GM19351 (cell line): ENCODE measurements at regions not wholly inside any gene's neighbourhood (a gene's known extent, or its start where the extent isn't known, plus 50 kb on each side); places are given as distances from the start of the nearest gene placed in this dataset.
A peak's percentile ranks its signal among the peaks of the same experiment; 100 is the strongest.

ENCODE experiments used
- ATAC-seq: cut with Tn5 transposase; IDR thresholded peaks from one replicate; pipeline ENCODE4 v1.9.1; 2021; ENCODE audit warnings: mild to moderate bottlenecking, moderate library complexity; ENCODE audit not compliant: unreplicated experiment

DNA sequence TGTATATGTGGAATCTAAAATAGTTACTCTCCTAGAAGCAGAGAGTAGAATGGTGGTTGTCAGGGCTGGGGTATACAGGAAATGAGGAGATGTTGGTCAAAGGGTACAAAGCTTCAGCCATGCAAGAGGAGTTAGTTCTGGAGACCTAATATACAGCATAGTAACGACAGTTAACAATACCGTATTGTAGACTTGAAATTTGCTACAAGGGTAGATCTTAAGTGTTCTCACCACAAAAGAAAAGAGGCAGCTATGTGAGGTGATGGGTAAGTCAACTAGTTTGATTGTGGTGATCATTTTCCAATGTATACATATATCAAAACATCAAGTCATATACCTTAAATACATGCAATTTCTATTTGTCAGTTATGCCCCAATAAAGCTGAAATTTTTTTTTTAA lies 98.2 kb upstream of the CYP1B1 start:
- no peak for ATAC-seq

DNA sequence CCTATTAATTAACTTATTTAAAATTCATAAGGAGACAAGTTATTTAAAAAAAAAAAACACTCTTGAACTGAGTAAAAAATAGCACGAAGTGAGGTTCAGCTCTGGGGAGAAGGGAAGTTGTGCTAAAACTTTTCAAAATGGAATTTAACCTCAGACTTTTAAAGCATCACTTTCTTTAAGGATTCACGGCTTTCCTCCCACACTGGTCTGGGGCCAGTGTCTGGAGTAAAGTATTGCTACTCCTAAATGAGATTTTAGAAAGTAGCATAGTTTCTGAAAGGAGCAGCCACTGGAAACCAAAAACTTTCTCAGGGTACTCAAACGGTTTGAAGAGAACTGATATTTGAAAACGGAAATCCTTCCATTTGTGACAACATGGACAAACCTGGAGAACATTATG lies 97.7 kb upstream of the CYP1B1 start:
- no peak for ATAC-seq

DNA sequence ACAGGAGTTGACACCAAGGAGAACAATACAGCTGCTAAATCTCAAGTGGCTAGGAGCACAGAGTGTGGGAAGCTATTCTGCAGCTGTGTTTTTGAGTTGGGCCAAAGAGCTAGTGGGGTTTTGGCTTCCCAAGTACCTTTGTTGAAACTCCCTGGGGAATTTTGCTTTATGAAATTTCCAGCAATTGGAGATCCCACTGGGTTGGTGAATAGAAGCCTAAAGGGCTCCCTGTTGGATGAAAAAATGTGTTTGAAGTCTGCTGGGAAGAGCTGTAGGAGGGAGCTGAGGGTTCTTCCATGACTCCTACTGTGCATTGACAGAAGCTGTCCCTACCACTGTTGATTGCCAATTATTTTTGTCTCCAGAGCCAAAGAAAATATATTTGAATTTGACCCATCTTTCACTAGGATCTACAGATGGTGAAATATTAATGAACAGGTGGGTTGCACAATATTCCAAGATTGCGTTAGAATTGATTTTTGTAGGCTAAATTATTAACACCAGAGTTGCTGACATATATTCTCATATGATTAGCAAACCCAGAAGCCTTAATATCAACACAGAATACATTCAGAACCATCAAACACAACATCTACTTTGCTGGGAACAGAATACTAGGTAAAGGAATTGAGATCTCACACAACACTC lies 95.4 kb upstream of the CYP1B1 start:
- no peak for ATAC-seq

DNA sequence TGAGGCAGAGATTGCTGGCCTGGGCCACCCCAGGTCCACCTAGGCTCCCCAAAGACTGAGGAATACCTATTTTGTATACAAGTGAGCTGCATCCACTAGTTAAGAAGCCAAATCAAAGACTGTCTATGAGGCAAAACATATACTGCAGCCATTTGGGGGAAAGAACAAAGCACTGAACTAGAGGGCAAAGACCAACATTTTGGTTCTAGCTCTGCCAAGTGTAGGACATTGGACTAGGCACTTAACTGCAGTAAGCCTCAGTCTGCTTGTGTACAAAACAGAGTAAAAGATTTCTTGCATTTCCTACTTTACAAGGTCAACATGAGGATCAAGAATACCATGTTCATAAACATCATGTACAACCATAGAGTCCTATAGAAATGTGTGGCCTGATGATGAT lies 94.8 kb upstream of the CYP1B1 start:
- ATAC-seq: no peak

DNA sequence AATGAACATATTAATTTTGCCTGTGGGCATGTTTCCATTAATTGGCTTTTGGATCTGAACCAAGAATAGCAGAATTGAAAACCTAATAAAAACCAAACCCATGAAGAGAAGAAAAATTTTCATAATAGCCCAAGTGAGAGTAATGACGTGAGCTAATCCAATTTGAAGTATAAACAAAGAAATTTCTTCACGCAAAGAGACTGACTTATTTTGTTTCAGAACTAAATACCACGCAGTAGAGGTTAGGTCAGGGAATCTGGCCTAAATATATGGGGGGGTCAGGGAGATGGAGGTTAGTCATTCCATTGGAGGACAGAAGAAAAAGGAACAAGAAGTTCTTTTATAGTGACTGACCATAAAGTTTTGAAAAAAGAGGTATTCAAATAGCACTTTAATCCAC lies 94.1 kb upstream of the CYP1B1 start:
- ATAC-seq: no peak

DNA sequence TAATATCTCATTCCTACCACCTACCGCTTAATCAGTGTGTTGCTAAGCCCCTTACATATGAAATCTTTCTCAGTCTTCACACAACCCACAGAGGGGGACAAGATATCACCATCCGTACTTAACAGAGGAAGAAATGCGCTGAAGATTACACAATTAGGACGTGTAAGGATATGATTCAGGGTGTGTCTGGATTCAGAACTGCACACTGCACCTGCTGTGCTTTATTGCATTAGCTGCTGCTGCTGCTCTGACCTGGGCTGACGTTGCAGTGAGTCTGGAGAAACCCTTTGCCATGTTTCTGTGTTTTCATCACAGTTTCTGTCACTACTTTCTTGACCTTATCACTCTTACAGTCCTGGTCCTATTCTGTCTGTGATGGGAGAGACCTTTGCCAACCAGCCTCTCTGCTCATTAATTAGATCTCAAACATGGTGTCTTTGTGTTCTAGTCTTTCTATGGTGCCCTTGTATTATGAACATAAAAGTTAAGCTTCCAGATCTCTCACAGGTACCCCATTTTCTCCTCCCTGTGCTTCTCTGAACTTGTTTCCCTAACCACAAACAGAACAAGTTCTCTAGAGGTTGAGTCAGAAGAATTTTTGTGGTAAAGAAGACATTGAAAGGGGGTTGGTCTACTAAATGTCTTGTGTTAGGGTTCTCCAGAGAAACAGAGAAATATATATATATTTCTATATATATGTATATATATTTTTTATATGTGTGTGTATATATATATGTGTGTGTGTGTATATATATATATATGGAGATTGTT lies 92.9 kb upstream of the CYP1B1 start:
- no peak for ATAC-seq

DNA sequence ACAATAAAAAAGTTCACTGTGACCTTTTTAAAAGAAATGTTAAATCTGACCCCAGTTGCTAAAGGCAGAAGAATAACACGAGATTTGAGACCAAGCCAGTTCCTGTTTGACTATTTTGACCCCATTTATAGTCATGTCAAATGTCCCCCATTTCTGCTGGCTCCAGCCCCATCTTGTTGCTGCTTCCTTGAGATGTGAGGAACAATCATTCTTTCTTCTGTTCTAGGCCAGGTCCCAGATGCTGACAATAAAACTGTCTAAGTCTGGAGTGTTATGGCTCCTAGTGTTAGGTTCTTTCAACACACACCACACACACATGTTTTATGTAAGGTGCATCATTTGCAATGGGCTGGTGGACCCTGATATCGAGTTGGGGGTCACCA lies 92.0 kb upstream of the CYP1B1 start:
- no peak for ATAC-seq

DNA sequence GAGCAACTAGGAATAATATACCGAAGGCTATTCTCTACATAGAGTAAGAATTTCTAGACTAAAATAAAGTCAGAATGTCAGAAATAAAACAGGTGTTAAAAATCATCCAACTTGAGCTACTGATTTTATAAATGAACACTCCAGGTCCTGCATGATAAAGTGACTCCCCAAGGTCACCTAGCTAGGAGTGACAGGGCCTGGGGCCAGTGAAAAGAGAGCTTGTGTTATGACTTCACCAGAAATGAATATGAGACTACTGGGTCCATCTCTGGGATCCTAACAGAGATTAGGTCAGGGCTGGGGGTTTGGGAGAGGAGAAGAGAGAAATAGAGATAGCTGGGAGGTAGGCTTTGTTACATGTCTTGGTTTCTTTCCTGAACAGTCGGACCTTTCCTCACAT lies 89.7 kb upstream of the CYP1B1 start:
- ATAC-seq: no peak

DNA sequence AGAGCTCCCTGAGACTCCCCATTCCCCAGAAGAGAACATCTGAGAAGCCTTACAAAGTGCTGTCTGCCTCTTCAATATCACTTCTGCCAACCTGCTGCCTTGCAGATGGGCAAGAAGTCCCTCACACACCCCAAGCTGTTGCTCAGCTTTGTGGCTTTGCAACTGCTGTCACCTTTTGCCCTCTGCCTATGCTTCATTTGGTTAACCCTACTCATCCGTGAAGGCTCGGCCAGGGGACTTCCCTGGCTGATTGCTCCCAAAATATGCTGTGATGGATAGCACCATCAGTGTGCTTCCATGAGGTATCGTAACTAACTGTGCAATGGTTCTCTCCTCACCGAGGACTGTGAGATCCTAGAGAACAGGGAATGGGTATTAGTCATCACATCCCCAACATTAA lies 88.9 kb upstream of the CYP1B1 start:
- peak; percentile 88 for ATAC-seq

DNA sequence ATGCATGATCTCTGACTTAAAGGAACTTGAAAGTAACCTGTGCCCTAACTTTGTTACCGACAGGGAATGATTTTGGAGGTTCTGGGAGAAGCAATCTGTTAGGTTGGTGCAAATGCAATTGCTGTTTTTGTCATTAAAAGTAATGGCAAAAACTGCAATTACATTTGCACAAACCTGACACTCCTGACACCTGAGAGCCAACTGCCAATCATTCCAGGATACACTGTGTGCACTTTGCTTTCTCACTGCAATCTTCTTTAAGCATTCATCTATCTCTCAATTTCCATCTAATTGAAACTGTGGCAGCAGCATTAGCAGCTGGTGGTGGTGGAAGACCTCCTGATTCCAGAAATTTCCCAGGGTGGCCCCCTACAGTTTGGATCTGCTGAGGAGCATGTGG lies 87.6 kb upstream of the CYP1B1 start:
- ATAC-seq: no peak

DNA sequence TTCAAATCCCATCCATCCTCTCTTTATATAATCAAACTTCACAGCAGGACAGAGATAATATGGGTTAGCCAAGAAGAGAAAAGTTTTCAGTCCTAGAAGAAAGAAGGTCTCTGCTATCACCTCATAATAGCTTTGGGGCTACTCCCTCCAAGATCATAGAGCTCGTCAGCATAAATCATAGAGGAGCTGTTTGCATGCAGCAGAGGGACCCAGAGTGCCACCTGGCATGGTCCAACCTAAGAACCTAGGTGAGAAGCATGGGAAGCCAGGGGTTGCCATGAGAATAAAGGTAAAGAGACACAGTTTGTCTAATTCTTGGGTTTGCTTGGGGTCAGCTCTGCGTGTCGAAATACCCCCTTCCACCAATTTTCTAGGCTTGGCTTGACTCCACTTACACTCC lies 87.1 kb upstream of the CYP1B1 start:
- ATAC-seq: no peak

DNA sequence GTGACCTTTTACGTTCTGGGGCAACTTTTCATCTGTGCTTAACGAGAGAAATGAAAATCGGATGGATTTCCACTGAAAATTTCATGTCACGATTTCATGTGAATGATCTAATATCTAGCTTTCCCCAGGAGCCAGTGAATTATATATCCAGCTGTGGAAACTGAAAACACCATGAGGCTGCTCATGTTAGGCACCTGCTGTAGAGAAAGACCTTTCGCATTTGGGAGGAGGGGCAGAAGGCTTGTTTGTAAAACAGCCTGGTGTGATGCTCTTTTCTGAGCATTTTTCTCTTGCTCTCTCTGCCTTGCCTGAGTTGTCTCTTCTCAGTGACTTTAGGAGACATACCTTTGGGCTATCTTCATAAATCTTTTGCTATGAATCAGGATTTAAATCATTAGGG lies 84.6 kb upstream of the CYP1B1 start:
- no peak for ATAC-seq

DNA sequence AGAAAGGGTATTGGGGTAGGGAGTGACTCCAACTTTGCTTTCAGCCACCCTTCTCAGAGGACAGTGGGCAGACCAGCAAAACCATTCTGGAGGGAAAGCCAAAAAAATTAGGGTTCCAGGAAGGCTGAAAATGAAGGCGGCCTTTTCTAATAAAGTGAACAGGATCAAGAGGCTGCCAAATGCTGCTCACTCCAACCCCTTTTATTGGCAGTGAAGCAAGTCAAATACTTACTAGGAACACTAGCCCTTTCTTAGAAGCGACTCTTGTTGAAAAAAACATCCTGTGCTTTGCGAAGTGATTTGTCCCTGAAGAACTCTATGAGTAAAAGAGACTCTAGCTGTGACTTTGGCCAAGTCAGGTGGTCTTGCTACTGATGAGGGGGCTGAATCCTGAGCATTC lies 83.6 kb upstream of the CYP1B1 start:
- no peak for ATAC-seq

DNA sequence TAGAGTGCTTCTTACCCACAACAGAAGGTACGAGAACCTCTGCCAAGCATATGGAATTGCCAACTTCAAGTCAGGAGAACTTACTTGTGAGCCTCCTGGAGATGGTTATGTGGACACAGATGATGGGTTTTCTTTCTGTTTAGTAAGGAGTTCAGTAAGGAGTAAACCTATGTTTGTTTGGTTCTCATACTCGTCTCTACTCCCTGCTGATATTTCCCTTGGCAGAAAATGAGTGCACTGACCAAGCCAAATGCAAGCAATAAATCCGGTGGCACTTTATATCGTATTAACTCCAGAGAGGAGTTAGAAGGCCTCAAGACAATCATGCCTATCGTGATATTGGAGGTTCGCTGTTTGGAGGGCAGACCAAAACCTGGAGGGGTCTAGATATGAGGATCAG lies 83.2 kb upstream of the CYP1B1 start:
- ATAC-seq: no peak

DNA sequence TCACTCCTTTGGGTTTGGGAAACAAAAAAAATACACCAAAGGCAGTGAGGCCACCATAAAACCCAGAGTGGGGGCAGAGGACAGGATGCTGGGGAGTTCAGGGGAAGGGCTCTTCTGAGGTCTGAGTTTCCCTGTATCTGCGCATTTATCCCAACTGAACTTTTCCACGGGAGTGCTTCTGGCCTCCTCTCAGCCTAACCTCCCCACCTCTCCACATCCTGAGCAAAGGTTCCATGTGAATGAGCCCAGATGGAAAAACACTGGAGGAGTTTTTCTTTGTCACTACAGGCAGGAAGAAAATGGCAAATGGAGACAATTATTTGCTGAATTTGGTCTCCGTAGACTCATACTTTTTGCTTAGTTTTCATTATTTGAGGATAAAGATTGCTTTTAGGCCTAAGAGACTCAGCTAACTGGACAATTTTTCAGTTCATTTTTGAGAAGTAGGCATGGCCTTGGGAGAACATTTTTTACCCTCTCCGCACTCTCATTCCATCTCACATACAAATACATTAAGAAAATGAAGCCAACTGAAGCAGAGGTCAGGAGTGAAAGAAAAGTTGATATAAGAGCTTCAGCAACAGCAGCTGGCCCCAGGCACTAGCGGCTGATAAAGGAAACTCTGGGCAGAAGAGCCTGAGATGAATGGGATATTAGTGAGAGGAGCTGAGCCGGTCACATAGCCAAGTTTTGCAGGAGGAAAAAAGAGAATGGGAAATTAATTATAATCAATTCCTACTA lies 82.6 kb upstream of the CYP1B1 start:
- no peak for ATAC-seq

DNA sequence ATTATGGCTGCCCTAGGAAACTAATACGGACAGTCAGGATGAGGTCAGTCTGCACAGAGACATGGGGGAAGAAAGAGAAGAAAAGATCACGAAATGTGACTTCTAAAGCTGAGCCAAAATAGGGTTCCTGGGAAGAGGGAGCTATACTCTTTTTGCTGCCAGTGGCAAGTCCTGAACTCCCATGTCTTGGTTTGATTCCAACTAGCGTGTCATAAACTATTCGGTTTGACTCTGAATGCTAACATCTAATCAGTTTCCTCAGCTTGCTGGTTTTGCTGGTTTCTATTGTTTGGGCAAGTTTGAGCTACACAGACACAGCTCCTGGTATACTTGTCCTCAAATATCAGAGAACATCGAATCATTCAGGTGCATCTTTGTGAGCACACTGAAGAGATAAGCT lies 80.5 kb upstream of the CYP1B1 start:
- ATAC-seq: no peak

DNA sequence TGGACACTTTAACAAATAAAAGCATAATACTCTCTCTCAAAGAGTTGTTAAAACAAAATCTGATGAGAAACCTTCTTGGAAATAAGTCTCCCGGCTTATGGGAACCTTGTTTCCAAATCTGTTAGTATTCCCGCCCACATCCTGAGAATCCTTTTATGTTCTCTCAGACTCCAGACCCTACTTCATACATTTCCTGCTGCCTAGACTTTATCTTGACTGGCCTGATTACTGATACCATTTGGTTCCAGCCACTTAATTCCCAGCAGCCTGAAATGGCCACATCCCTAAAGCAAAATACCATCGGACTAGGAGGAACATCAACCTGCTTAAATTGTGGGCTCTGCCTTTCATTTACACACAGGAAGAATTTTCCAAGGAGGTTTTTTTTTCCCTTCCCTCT lies 79.1 kb upstream of the CYP1B1 start:
- no peak for ATAC-seq

DNA sequence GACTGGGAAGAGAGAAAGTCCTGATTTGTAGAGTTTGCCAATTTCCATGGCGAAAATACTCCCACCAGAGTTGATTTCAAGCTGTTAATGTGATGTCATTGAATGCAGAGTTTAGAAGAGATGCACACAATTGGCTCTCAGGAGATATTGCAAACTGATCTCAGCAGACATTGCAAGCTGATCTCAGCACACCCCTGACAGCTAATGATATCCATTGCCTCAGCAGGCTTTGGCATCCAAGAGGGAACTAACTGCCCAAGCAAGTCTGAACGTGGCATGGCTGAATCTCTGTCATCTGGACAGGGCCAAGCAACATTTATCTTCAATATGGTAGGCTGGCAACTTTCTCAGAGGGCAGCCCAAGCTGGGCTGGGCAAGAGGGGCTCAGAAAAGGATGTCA lies 78.4 kb upstream of the CYP1B1 start:
- no peak for ATAC-seq

DNA sequence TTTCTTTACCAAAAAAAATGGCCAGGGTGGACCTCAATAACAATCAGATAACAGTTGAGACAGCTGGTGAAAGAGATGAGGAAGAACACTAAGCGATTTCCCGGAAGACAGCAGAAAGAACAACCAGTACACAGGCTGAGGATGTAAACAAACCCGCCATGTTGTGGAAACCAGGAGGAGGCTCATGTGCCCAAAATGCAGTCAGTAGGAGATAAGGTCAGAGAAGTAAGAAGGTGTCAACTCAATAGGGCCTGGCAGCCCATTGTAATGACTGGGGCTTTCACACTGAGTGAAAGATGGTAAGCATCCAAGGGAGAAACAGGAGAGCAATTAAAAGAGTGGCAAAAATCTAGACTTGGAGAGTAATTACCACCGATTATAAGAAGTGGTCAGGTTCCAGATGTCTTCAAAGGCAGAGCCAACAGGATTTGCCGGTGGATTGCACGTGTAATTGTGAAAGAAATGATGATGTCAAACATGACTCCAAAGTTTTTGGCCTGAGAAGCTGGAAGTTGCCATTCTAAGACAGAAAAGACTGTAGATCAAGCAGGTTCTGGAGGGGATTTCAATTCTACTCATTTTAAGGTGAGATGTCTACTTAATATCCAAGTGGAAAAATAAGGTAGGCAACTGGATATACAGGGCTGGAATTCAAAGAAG lies 77.7 kb upstream of the CYP1B1 start:
- ATAC-seq: no peak

DNA sequence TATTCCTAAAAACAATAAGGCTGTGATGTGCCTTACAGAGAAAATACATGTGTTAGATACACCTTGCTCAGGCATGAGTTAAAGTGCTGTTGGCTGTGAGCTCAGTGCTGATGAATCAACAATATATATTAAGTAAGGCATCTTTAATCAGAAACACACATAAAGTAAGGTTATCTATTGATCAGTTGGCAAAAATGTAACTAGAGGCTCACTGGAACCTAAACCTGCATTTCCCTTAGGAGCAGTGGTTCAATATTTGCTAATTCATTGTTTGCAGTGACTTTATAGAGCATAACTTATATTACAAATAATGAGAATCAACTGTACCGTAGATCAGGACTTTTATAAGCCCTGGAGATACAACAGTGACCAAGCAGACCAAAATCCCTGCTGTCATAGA lies 77.0 kb upstream of the CYP1B1 start:
- ATAC-seq: no peak

DNA sequence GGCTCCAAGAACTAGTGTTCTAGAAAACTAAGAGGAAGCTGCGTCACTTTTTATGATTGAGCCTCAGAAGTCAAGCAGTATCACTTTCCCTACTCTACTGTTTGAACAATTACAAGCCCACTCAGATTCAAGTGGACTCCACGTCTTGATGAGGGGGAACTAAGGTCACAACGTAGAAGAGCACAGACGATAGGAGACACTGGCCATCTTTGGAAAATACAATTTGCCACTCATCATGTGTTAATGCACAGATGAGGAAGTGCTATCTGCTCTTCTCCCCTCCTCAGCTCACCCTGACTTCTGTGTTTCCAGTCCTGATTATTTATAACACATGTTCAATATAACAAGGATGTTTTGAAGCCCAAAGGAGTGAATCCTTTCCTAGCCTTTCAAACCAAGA lies 76.1 kb upstream of the CYP1B1 start:
- ATAC-seq: no peak

DNA sequence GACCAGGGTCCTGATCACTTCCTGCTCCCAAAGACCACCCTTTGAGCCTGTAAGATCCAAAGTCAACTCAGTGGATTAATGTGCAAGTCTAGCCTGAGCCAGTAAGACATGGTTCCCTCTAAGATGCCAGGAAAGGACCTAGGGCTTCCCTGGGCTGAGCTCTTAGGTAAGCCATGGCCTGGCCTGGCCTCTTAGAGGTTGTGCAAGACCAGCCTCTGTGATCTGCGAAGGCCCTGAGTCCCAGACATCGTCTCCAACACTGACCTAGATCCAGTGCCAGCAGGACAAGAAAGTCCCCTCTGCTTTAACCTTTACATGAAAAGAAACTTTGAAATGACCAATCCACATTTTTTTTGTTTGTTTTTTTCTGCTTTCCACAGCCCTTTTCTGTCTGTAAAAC lies 73.6 kb upstream of the CYP1B1 start:
- ATAC-seq: no peak
